ENCODE measurements at regions not wholly inside any gene's neighbourhood (a gene's known extent, or its start where the extent isn't known, plus 50 kb on each side); places are given as distances from the start of the nearest gene placed in this dataset.

GRCh38 chr6:44636561-44637248 is 249.2 kb downstream of the CDC5L start:
- DNase-seq (ENCODE audit: low read depth): no peak

- no peak for DNase-seq (ENCODE audit: low read depth)
Observed at GRCh38 chr6:44641344-44642031, 254.0 kb downstream of the CDC5L start.

DNA sequence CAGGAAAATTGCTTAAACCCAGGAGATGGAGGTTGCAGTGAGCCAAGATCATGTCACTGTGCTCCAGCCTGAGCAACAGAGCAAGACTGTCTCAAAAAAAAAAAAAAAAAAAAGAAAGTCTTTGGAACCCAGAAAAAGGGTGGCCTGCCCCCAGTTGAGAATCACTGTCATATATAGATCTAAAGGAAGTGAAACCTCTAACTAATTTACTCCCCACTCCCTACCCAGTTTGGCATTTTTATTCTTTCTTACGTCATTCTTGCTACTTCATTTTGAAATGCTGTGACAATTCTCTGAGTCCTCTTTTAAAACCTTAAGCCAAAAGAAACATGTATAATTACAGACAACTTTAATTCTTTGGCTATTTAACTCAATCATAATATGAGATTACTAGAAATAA is 254.8 kb downstream of the CDC5L start:
- no peak for DNase-seq (ENCODE audit: low read depth)

DNA sequence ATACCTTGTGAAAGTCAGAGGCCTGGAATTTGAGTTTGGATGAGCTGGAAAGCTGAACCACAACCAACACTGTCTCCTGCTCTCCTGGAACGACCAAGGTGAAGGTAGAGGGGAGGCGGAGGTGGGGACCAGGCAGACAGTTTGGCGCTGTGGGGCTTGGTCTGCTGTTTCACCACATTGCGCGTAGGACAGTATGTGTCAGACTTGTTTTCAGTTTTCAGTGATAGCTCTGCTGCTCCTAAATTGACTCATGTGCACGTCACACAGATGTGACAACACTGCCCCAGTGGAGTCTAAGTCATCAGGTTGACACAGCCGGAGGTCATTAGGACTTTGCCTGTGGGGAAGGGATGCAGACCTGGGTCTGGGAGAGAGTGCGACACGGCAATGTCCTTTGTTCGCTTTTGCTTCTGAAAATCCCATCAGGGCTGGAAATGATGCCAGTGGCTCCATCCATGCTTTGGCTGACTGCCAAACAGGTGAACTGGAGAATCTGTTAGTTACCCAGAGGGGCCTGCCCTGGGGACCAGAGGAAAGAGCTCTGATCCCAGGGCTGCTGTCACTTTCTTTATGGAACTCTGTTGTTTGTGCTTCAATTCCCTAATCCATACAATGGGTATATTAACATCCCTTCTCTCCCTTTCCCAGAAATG is 255.5 kb downstream of the CDC5L start:
- DNase-seq (ENCODE audit: low read depth): no peak

DNA sequence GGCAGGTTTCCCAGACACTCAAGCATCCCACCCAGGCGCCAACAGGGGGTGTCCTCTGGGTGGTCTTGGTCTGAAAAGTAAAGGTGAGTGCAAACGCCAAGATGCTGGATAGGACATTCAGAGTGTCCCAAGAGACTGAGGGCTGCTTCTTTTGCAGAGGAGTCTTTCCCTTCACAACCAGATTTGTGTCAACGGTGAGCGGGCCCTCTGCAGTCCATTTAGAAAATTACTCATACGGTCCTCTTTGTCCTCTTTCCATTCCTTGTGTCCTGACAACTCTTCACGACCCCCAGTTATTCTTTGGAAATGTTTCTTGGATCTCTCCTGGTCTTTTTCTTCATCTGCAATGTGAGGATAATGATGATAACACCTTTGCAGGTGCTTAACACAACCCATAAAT is 257.8 kb downstream of the CDC5L start:
- DNase-seq (ENCODE audit: low read depth): no peak

- no peak for DNase-seq (ENCODE audit: low read depth)
Observed at GRCh38 chr6:44646355-44646754, 258.8 kb downstream of the CDC5L start.

DNA sequence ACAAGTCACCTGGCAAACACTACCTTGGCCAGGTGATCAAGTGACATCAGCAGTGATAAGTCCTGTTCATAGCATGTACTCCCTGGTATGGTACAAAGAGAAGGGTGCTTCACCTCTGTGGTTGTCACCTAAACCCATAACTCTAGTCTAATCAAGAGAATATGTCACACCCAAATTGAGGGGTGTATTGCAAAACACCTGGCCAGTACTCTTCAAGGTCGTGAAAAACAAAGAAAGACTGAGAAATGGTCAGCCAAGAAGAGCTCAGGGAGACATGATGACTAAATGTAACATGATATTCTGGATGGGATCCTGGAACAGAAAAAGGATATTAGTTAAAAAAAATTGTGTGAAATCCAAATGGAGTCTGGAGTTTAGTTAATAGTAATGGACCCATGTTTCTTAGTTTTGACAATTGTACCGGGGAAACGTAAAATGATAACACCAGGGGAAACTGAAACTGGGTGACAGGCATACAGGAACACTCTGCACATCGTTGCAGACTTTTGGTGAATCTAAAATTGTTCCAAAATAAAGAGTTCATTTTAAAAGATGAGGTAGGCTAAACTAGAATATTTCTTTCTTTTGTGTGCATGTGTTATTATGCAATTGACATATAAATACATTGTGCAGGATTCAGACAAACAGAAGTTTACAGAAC is 262.0 kb downstream of the CDC5L start:
- no peak for DNase-seq (ENCODE audit: low read depth)

DNA sequence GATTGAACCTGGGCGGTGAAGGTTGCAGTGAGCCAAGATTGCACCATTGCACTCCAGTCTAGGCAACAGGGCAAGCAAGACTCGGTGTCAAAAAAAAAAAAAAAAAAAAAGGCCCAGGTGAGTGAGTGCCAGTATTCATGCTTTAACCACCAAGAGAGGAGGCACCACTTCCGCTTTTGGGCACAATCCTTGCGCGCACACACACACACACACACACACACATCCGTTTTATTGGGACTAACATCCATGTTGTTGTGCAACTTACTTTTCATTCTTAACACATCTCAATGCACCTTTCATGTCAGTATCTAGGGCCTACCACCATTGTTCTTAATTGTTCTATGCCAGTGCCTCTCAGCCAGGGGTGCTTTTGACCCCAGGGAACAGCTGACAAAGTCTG is 263.0 kb downstream of the CDC5L start:
- no peak for DNase-seq (ENCODE audit: low read depth)

DNA sequence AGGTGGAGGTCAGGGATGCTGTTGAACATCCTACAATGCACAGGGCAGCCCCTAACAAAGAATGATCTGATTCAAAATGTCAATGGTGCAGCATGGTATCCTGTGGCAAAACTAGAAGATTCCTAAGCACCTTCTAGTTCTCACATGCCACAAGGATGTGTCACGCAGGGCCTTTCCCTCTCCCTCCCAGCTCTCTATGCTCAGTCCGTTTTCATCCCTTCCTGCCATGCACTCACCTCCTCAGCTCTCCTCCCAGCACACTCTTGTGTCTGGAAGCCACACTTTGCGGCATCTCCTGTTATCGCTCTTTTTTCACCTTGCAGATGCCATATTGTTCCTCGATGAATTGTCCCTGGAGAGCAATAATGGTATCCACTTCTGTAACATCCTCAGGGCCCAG is 263.4 kb downstream of the CDC5L start:
- DNase-seq (ENCODE audit: low read depth): no peak

GRCh38 chr6:44651604-44652003 is 264.1 kb downstream of the CDC5L start:
- DNase-seq (ENCODE audit: low read depth): no peak

DNA sequence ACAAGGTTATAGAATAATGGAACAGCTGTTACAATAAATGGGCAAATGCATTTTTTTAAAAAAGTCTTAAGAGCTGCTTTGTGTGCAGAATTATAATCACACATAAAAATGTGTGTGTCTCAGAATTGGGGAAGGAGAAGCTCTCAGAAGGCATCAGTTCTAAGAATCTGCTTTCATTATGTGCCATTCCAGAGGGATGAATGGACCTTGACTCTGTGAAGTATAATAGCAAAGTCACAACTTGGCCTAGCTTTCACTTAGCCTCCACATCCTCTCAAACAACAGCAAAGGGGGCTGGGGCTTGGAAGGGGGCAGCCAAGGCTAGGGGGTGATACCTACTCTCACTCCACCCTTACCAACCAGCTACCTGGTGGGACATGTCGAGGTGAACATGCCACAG is 265.0 kb downstream of the CDC5L start:
- DNase-seq (ENCODE audit: low read depth): no peak

- no peak for DNase-seq (ENCODE audit: low read depth)
Observed at GRCh38 chr6:44653091-44653490, 265.6 kb downstream of the CDC5L start.

DNA sequence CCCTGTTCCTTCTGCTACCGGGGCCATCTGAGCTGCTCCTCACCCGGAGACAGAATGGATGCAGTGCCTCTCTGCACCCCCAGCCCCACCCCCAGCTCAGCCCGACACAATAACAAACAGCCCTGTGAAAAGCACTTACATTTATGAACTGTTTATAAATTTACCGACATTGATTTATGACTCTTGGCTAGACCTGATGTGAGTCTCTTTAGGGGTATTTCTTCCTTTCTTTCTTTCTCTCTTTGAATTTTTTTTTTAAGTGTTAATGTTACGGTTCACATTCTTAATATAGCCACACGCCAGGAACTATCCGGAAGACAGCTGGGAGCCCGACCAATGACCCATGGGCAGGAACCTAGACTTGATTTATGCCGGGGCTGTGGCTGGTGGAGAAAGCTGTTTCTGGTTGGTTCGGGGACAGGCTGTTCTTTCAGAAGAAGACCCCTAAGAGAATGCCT is 266.3 kb downstream of the CDC5L start:
- DNase-seq (ENCODE audit: low read depth): no peak

DNA sequence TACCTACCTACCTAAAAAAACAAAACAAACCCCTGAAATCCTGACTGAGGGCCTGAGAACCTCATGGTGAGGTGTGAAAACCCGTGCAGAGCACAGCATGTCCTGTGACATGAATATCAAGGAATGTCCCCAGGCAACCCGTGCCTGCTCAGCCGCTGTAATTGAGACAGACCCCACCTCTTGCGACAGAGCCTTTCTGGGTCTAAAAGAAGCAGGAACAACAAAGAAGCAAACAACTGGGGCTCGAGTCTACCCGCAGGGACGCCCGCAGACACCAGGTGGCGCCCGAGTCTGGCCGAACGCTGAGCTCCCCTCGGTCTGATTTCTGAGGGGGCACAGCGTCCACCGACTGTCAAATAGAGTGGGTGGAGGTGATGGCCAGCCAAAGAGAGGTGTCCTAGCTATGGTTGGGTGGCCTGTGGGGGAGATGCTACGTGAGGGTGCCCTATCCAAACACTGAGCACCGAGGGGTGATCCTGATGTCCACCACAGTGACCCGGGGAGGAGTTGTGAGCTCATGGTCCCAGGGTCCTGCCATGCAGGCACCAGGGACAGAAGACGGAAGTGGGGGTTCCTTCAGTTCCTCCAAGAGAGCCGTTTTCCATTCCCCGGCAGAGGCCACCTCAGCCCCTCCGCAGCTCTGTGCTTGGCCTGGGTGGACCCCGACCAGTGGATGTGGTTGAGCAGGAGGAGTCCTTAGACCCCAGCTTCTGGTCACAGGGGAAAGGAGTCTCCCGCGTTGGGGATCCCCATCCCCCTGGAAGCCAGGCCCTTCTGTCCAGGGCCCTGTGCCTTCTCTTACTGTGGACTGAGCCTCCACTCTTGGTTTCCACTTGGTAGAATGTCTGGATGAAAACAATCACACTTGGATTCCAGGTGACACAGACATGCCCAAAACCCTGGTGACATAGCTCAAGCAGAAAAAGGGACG is 268.2 kb downstream of the CDC5L start:
- DNase-seq (ENCODE audit: low read depth): peak; percentile 51

GRCh38 chr6:44656691-44657090 is 269.2 kb downstream of the CDC5L start:
- no peak for DNase-seq (ENCODE audit: low read depth)

DNA sequence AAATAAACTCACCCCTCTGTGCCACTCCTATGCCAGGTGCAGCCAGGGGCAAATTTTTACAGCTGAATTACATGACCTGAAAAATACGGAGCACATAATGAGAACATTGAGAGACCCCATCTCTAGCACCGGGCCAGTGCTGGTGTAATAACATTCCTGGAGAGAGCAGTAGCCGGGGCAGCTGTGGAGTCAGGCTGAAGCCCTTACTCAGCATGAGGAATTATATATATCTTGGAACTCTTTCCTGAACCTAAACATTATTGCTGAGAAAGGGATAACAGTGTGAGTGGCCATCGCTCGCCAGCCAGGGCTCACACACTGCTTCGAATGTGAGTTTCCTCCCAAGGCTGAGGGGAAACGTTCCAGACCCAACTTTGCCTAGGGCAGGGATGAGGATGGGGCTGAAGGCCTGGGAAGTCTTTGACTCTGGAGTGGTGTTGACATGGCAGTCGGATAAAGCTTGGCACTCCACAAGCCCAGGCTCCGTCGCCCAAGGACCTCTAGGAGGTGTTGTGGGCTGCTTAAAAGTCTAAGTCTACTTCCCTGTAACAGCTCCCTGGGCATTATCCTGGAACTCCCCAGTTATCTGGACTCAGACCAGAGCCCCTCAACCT is 269.8 kb downstream of the CDC5L start:
- no peak for DNase-seq (ENCODE audit: low read depth)

GRCh38 chr6:44658571-44658970 is 271.1 kb downstream of the CDC5L start:
- no peak for DNase-seq (ENCODE audit: low read depth)

GRCh38 chr6:44659726-44660125 is 272.2 kb downstream of the CDC5L start:
- no peak for DNase-seq (ENCODE audit: low read depth)

- no peak for DNase-seq (ENCODE audit: low read depth)
Observed at GRCh38 chr6:44660561-44661220, 273.2 kb downstream of the CDC5L start.

GRCh38 chr6:44661221-44662008 is 273.9 kb downstream of the CDC5L start:
- no peak for DNase-seq (ENCODE audit: low read depth)
